ENCODE measurements at regions not wholly inside any gene's neighbourhood (a gene's known extent, or its start where the extent isn't known, plus 50 kb on each side); places are given as distances from the start of the nearest gene placed in this dataset.

GRCh38 chr16:76634847-76635697, 357.9 kb downstream of the CNTNAP4 start:
- TF ChIP-seq CTCF (IDR thresholded peaks at IDR 0.05; ENCODE audit: low read length) (no peak), EZH2 (IDR thresholded peaks at IDR 0.05; ENCODE audit: borderline replicate concordance, low read length) (no peak)

All from OCI-LY1 (cell line).